ENCODE measurements at regions not wholly inside any gene's neighbourhood (a gene's known extent, or its start where the extent isn't known, plus 50 kb on each side); places are given as distances from the start of the nearest gene placed in this dataset.

DNA sequence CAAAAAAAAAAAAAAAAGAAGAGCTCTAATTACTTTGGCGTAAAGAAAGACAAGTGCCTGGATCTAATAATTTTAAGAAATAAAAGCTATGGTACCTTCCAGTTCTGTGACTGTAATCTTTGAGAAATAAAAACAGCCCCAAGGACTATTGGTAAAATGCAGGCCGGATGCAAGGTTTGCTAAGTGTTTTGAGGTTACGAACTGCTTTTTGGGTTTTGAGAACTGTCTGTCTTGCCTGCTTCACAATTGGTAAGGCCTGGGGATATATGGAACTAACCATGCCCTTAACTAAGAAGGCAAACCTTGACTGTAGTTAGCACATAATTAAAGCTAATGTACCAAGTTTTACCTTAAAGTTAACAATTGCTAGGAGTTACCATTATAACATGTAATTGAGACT is 388.4 kb upstream of the CBLB start:
- no peak for DNase-seq (ENCODE audit: low read depth in 2 of 2)

DNA sequence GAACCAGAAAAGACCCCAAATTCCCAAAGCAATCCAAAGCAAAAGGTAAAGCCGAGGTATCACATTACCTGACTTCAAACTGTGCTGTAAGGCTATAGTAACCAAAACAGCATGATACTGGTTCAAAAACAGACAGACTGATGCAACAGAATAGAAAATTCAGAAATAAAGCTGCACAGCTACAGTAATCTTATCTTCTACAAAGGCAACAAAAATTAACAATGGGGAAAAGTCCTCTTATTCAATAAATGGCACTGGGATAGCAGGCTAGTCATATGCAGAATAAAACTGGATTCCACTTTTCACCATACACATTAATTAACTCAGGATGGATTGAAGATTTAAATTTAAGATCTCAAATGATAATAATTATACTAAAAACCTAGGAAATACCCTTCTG is 392.6 kb upstream of the CBLB start:
- no peak for DNase-seq (ENCODE audit: low read depth in 2 of 2)

DNA sequence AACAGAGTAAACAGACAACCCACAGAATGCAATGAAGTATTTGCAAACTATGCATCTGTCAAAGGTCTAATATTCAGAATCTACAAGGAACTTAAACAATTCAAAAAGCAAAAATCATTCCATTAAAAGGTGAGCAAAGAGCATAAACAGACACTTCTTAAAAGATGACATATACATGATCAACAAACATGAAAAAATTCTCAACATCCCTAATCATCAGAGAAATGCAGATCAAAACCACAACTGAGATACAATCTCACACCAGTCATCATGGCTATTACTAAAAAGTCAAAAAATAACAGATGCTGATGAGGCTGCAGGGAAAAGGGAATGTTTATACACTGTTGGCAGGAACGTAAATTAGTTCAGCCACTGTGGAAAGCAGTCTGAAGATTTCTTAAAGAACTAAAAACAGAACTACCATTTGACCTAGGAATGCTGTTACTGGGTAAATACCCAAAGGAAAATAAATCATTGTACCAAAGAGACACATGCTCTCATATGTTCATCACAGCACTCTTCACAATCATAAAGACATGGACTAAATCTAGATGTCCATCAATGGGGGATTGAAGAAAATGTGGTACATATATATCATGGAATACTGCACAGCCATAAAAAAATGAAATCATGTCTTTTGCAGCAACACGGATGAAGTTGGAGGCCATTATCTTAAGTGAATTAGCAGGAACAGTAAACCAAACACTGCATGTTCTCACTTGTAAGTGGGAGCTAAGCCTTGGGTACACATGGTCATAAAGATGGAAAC is 393.3 kb upstream of the CBLB start:
- DNase-seq (ENCODE audit: low read depth in 2 of 2), result no peak

DNA sequence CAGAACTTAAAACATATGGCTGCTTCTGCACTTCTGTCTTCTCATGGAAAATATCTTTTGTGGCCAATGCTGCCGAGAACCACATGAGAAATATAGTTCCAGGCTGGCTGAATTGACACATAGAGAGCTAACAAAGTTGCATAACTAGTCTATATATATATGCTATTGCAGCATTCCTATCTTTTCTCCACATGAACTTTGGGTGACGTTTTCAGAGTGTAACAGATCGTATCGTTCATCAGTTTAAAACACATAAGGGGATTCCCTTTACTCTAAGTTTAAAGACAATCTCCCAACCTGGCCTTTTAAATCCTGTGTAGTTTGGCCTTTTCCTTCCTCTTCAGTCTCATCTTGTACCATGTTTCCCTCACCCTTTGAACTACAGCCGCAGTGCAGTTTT is 394.2 kb upstream of the CBLB start:
- no peak for DNase-seq (ENCODE audit: low read depth in 2 of 2)

DNA sequence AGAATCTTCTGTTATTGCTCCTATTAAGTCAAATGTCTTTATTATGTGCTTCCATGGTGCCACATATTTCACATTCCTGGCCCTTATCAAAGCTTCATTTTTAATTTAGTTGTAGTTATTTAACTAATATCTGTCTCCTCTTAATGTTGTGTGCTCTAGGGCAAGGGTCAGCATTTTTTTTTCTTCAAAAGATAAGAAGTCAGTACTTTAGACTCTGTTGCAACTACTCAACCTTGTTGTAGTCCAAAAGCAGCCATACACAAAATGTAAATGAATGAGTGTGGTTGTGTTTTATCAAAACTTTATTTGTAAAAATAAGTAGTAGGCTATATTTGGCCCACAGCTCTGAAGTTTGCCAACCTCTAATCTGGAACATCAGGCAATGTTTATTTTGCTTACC is 394.7 kb upstream of the CBLB start:
- no peak for DNase-seq (ENCODE audit: low read depth in 2 of 2)

DNA sequence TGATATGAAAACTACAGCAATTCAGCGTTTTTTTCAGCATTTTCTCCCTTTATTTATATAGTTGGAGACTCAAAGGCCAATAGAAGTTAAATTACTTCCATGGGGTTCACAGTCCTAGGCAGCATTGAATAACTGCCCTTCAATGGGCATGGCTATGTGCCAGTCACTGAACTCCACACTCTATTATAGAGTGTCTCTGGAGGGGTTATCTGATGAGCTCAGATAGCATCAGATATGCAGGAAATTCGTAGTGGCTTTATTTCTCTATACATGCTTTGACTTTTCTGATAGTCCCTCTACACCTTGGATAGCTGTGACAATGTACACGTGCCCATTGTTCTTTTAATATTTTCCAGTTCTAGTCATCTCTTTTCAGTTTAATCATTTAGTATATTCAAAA is 396.9 kb upstream of the CBLB start:
- no peak for DNase-seq (ENCODE audit: low read depth in 2 of 2)

DNA sequence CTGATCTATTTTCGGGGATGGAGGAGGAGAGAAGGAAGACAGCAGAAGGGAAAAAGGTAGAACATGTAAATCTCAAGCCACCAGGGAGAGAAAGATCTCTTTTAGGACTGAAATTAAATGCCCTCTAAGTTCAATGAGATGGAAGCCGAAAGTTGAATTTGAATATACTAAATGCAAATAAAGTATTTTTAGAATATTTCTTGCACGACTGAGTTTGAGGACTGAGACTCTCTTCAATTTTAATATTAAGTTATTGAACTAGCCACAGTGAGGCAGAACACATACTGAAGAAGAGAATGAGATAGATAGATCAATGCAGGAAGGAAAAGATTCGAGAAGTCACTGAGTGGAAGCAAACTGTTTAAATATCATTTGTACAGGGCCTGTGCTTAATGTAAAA is 399.9 kb upstream of the CBLB start:
- DNase-seq (ENCODE audit: low read depth in 2 of 2), result no peak

DNA sequence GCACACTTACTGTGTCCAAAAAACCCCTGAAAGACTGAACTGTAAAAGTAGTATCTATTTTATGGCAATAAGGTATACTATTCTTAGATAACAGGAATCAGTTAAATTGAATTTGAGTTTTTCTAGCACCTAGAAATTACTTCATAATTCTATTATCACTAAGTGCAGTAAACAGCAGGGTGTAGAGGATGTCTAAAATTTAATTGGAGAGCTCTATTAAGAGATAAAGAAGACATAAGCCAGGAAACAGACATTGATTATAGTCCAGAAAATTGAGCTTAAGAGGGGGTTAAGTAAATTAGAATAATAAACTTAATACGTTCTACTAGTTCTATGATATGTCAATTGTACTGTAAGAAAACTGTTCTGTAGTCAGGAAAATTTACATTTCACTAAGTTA is 403.5 kb upstream of the CBLB start:
- DNase-seq (ENCODE audit: low read depth in 2 of 2), result no peak

DNA sequence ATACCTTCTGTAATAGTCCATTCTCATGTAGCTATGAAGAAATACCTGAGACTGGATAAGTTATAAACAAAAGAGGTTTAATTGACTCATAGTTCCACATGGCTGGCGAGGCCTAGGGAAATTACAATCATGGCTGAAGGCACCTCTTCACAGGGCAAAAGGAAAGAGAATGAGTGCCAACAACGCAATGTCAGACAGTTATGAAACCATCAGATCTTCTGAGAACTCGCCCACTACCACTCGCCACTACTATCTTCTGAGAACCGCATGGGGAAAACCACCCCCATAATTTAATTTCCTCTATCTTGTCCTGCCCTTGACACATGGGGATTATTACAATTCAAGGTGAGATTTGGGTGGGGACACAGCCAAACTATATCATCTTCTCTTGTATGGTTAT is 406.8 kb upstream of the CBLB start:
- no peak for DNase-seq (ENCODE audit: low read depth in 2 of 2)

DNA sequence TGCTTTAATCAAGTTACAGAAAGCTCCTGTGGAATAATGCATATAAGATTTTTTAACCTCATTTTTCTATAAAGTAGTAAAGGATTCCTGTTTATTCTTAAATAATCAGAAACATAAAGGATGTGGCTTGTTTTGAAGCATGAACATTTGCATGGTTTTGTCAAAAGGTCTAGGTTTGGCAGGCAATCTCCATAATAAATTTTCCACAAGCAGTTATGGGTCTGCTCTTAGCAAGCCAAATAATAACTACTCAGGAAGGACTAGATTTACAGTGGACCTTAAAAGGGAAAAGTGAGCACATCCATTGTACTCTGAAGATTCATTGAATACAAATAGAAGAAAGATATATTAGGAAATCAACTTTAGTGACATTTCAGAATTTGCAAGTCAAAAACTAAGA is 407.3 kb upstream of the CBLB start:
- DNase-seq (ENCODE audit: low read depth in 2 of 2), result no peak

DNA sequence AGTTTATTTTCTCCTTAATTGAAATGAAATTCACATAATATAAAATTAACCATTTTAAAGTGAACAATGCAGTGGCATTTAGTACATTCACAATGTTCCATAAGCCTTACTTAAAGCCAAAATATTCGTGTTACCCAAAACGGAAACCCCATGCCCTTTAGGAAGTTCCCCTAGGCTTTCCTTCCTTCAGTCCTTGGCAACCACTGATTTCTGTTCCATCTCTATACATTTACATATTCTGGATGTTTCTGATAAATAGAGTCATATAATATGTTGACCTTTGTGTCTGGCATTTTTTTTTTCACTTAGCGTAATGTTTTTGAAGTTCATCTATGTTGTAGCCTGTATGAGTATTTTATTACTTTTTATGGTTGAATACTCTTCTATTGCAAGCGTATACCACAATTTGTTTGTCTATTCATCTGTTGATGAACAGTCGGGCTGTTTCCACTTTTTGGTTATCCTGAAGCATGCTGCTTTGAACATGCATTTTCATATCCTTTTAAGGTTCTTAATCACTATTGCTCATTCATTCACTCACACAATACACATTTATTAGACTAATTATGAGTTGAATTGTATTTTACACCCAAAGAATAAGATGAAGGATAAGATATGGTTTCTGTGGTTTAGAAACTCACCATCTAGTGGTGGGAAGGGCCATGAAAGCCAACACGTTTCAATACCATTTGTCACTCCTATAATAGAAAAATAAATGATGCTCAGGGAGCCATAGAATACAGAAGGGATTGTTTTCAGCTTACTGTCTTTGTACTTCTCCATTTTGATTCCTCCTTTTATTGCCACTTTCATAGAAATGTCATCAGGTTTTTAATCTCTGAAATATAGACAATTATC is 408.2 kb upstream of the CBLB start:
- no peak for DNase-seq (ENCODE audit: low read depth in 2 of 2)

DNA sequence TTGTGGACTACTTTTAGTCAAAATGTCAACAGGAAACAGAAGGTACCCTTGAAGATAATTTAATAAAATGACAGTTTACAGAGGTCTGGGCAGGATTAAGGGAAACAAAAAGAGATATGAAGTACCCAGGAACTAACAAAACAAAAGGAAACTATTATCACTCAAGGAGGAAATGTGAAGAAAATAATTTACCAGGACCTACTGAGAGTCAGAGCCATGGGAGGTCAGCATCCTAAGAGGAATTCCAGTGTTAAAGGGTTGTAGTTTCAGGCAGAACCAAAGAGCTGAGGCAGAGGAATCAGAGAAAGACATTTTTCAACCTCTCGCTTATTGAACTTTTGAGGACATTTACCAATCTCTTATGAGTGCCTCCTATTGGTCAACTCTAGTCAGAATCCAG is 408.9 kb upstream of the CBLB start:
- DNase-seq (ENCODE audit: low read depth in 2 of 2), result no peak

DNA sequence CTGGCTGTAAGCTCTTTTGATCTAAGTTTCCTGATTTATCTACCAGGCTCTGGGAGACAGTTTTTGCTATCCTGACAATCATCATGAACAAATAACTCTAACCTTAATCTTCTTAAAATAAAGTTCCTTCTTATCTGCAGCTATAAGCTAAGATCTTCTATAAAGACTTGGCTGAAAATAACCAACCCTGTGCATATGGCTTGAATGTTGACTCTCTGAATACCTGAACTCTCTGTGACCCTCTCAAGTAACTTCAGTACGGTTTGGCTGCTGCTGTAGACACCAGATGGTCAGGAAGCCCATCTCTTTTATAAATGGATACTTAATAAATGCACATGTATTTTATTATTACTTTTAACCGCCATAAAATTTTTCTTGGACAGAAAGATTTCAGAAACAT is 412.4 kb upstream of the CBLB start:
- no peak for DNase-seq (ENCODE audit: low read depth in 2 of 2)

DNA sequence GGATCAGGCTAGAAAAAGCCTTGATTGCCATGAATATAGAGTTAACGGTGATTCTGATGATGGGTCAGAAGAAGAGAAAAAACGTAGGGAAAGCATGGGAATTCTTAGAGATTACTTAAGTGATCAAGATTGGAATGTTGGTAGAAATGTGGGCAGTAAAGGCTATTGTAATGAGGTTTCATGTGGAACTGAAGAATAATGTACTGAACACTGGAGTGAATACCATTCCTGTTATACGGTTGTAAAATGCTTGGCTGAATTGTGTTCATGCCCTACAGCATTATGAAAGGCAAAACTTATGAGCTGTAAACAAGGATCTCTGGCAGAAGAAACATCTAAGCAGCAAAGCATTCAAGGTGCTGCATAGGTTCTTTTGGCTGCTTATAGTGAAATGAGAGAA is 414.1 kb upstream of the CBLB start:
- no peak for DNase-seq (ENCODE audit: low read depth in 2 of 2)

DNA sequence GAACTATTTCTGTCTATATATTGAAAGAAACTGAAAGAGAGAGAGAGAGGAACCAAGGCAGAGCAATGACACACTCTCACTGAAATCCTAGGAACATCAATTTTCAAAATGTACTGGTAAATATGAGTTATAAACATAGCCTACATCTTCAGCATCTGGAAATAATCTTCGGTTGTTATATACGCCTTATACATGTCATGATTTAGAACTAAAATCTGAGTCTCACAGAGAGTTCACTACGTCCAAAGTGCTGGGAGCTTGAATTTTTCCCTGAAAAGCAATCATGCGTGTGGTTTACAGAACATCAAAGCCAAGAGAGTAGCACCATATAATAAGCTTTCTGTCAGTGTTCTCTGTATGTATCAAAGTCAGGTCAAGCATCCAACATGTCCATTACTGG is 420.0 kb upstream of the CBLB start:
- DNase-seq (ENCODE audit: low read depth in 2 of 2), result no peak

DNA sequence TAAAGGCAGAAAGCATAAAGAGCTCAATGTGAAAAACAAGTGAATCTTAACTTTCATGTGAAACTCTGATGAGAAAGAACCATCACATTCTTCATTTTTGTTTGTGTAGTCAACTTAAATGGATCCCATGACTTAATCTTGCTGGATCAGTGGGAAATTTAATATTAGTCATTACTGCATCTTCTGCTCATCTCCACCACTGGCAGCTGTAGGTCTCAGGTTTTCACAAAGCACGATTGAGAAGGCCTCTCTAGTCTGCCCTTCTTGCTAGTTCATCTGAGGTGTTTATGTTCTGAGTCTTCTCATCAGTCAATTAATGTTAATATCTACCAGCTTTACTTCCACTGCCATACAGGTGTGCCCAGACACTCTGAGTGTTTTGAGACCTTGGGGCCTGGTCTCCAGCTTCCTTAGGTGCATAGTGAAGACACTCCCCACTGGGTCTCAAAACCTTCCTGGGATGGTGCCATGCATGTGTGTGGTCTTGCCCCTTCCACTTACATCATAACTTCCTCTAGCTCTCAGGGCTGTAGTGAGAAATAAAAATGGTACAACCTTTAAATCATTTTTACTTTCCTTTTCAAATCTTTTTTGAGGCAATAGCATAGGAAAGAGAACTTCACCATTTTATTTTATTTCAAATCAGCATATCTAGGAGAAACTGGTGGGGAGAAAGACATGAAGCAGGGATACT is 421.6 kb upstream of the CBLB start:
- no peak for DNase-seq (ENCODE audit: low read depth in 2 of 2)

DNA sequence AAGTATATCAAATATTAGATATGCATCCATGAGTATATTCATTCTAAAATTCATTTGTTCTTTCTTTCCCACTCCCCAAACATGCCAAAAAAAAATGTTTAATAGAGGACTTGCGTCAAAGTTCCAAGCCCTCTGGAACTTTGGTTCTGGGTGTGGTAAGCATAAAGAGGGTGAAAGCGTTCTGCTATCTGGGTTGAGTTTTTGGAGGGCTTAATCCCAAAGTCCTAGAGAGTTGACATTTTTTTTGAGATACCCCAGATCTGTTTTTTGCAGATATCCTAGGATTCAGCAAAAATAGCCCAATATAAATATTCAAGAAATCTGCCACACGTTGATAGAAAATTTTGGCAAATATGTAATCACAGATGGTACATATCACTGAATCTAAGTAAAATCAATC is 424.3 kb upstream of the CBLB start:
- DNase-seq (ENCODE audit: low read depth in 2 of 2), result no peak

DNA sequence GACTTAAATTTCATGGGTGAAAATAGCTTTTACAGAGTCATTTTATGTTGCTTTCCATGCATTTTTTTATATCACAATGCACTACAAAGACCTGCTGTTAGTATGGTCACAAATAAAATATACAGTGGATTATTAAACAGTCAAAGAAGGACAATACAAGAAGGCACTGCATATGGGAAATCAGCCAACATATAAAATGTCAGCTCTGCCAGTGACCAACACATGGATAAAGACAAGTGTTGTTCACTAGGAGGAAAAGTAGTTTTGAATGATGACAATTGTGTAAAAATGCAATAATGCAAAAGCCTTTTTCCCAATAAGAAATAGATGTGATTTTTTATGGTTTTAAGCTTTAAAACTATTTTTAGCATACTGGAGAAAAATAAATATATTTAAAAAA is 425.3 kb upstream of the CBLB start:
- no peak for DNase-seq (ENCODE audit: low read depth in 2 of 2)

DNA sequence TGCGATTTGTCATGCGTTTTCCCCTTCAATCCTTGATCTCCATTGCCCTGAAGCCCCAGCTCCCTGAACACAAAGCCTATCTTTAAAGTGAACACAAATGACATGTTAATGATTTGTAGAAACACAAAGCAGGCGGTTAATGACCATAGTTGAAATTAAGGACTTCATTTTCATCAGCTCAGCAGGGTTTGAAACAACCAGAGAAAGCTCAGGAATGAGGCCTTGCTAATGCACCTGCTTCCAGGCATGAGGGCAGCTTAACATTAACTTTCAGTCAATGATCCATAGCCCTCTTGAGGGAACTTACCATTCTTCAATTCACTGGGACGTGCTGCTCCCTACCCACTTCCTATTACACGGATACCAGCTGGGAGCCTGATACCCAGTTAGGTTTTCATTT is 427.2 kb upstream of the CBLB start:
- DNase-seq (ENCODE audit: low read depth in 2 of 2), result no peak

DNA sequence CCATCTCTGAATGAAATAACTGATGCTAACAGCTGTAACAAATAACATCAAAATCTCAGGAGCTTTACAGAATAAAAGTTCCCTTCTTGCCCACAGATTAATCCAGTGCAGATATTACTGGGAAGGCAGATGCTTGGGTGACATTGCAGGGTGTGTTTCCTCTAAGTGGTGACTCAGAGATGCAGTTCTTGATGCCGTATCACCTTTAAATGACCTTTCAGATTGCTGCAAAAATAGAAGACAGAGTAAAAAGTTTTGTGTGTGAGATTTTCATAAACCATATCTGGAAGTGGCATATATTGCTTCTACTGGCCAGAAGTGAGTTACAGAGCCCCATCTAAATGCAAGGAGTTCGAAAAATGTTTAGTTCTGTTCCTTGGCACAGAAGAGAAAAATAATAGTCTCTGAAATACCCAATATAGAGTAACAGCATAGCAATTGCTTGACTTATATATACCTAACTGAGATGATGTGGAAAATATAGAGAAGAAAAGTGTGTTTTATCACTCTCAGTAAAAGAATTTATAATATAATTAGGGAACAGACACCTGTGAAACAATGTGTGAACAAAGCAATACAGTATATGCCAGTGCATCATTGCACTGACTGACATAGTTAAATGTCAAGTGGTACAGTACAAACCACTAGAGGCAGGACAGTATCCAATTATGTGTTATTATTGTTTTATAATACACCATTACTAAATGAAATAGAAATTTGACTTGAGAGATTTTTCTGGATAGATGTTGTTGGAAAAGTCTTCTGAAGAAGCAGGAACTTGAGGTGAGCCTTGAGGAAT is 430.7 kb upstream of the CBLB start:
- no peak for DNase-seq (ENCODE audit: low read depth in 2 of 2)

DNA sequence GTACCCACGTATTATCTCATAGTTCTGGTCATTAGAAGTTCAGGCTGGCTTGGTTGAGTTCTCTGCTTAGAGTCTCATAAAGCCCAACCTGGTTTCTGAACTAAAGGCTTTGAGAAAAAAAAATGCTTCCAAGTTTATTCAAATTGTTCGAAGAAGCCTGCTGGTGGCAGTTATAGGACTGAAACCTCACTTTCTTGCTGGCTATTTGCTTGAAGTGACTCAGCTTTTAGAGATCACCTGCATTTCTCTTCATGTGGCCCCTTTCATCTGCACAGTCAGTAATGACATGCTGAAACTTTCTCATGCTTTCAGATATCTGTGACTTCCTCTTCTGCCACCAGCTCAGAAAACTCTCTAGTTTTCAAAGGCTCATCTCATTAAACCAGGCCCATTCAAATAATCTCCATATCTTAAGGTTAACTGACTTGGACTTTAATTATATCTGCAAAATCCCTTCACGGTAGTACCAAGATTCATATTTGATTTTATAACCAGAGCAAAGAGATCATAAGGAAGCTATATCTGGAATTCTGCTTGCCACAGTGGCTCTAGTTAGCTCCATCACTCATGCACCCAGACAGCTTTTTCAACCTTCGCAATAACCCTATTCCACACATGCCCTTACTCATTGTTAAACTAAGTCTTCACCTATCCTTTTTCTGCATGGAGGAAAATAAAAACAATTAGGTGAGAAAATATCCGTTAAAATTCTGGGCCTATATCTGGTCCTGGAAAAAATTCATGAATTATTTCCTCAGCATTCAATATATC is 433.8 kb upstream of the CBLB start:
- DNase-seq (ENCODE audit: low read depth in 2 of 2), result peak in 1 of 2 donors; percentile 5
